H9 (cell line): ENCODE measurements at regions not wholly inside any gene's neighbourhood (a gene's known extent, or its start where the extent isn't known, plus 50 kb on each side); places are given as distances from the start of the nearest gene placed in this dataset.

Source experiments
- DNase-seq: peaks from one replicate; pipeline ENCODE4 v3.0.0-alpha.2; 2017
- H2AFZ ChIP-seq: one replicate; pipeline ENCODE4 v1.6.1; 2013; ENCODE audit warnings: mild to moderate bottlenecking, low read length, control low read depth, moderate library complexity
- H2AK5ac ChIP-seq: 2 replicates; pipeline ENCODE4 v1.6.1; 2013; ENCODE audit warnings: low read length, control low read depth, mixed read lengths; ENCODE audit not compliant: insufficient read length
- H2BK120ac ChIP-seq: one replicate; pipeline ENCODE4 v1.6.1; 2013; ENCODE audit warnings: low read depth, mild to moderate bottlenecking, low read length, control low read depth, inconsistent platforms; ENCODE audit not compliant: poor library complexity, severe bottlenecking
- H2BK12ac ChIP-seq: 2 replicates; pipeline ENCODE4 v1.6.1; 2013; ENCODE audit warnings: low read length, control low read depth, mixed read lengths, low read depth; ENCODE audit not compliant: insufficient read length
- H2BK15ac ChIP-seq: 2 replicates; pipeline ENCODE4 v1.6.1; 2013; ENCODE audit warnings: low read depth, low read length, control low read depth
- H2BK20ac ChIP-seq: one replicate; pipeline ENCODE4 v1.6.1; 2013; ENCODE audit warnings: low read depth, mild to moderate bottlenecking, low read length, control low read depth, inconsistent platforms; ENCODE audit not compliant: poor library complexity, severe bottlenecking
- H2BK5ac ChIP-seq: 2 replicates; pipeline ENCODE4 v1.6.1; 2013; ENCODE audit warnings: low read length, control low read depth, mixed read lengths; ENCODE audit not compliant: insufficient read length
- H3K14ac ChIP-seq: 2 replicates; pipeline ENCODE4 v1.6.1; 2013; ENCODE audit warnings: low read length, control low read depth; ENCODE audit not compliant: insufficient read depth
- H3K18ac ChIP-seq: 2 replicates; pipeline ENCODE4 v1.6.1; 2013; ENCODE audit warnings: low read depth, mild to moderate bottlenecking, mixed read lengths, low read length, control low read depth; ENCODE audit not compliant: insufficient read length
- H3K23ac ChIP-seq: 2 replicates; pipeline ENCODE4 v1.6.1; 2013; ENCODE audit warnings: low read length, control low read depth, mixed read lengths, low read depth; ENCODE audit not compliant: insufficient read length
- H3K23me2 ChIP-seq: 2 replicates; pipeline ENCODE4 v1.6.1; 2013; ENCODE audit warnings: low read depth, mild to moderate bottlenecking, mixed read lengths, low read length, control low read depth; ENCODE audit not compliant: insufficient read length, poor library complexity, severe bottlenecking
- H3K27ac ChIP-seq: 2 replicates; pipeline ENCODE4 v1.5.1; 2013; ENCODE audit warnings: low read length, control low read depth, mixed read lengths, low read depth; ENCODE audit not compliant: insufficient read length
- H3K27me3 ChIP-seq: 2 replicates; pipeline ENCODE4 v1.6.1; 2013; ENCODE audit warnings: low read length, control low read depth, inconsistent platforms; ENCODE audit not compliant: insufficient read depth
- H3K4ac ChIP-seq: 2 replicates; pipeline ENCODE4 v1.6.1; 2013; ENCODE audit warnings: low read depth, mild to moderate bottlenecking, control low read depth, inconsistent platforms, low read length, moderate library complexity
- H3K4me1 ChIP-seq: 2 replicates; pipeline ENCODE4 v1.6.1; 2013; ENCODE audit warnings: low read length, control low read depth, inconsistent platforms; ENCODE audit not compliant: insufficient read depth
- H3K4me2 ChIP-seq: 2 replicates; pipeline ENCODE4 v1.6.1; 2013; ENCODE audit warnings: low read length, control low read depth, mixed read lengths; ENCODE audit not compliant: insufficient read length, insufficient read depth
- H3K56ac ChIP-seq: 2 replicates; pipeline ENCODE4 v1.6.1; 2013; ENCODE audit warnings: low read depth, mild to moderate bottlenecking, mixed read lengths, low read length, control low read depth; ENCODE audit not compliant: insufficient read length
- H3K79me1 ChIP-seq: 2 replicates; pipeline ENCODE4 v1.6.1; 2013; ENCODE audit warnings: low read depth, mild to moderate bottlenecking, moderate library complexity, low read length, control low read depth, inconsistent platforms; ENCODE audit not compliant: insufficient read depth, poor library complexity, severe bottlenecking
- H3K79me2 ChIP-seq: 2 replicates; pipeline ENCODE4 v1.6.1; 2013; ENCODE audit warnings: low read length, control low read depth, inconsistent platforms; ENCODE audit not compliant: insufficient read depth
- H3K9ac ChIP-seq: 2 replicates; pipeline ENCODE4 v1.6.1; 2013; ENCODE audit warnings: low read length, control low read depth, mixed read lengths; ENCODE audit not compliant: insufficient read length; ENCODE audit errors: extremely low read depth
- H3K9me3 ChIP-seq: one replicate; pipeline ENCODE4 v1.6.1; 2013; ENCODE audit warnings: low read depth, low read length, inconsistent platforms; ENCODE audit not compliant: control insufficient read depth
- H3T11ph ChIP-seq: one replicate; pipeline ENCODE4 v1.6.1; 2013; ENCODE audit warnings: mild to moderate bottlenecking, low read length, control low read depth, inconsistent platforms
- H4K20me1 ChIP-seq: one replicate; pipeline ENCODE4 v1.6.1; 2013; ENCODE audit not compliant: control insufficient read depth, insufficient read length, insufficient read depth
- H4K5ac ChIP-seq: 2 replicates; pipeline ENCODE4 v1.6.1; 2013; ENCODE audit warnings: low read depth, mild to moderate bottlenecking, mixed read lengths, low read length, control low read depth; ENCODE audit not compliant: insufficient read length
- H4K8ac ChIP-seq: replicated peaks from 2 replicates; pipeline ENCODE4 v1.6.1; 2013; ENCODE audit warnings: low read length, control low read depth, mixed read lengths, low read depth; ENCODE audit not compliant: insufficient read length
- H4K91ac ChIP-seq: 2 replicates; pipeline ENCODE4 v1.6.1; 2013; ENCODE audit warnings: low read depth, mild to moderate bottlenecking, moderate library complexity, mixed read lengths, low read length, control low read depth; ENCODE audit not compliant: insufficient read length
- H3K27ac Mint-ChIP-seq, 3 experiments: 2 replicates in 2 of 3; 3 replicates in 1 of 3; pipeline ENCODE4 v1.8.0; 2020 to 2021; ENCODE audit warnings: mixed read lengths in 3 of 3, mild to moderate bottlenecking in 1 of 3, moderate library complexity in 1 of 3
- H3K27me3 Mint-ChIP-seq: 2 replicates; pipeline ENCODE4 v1.8.0; 2021; ENCODE audit warnings: low read depth, mild to moderate bottlenecking, moderate library complexity, mixed read lengths
- H3K36me3 Mint-ChIP-seq, 3 experiments: 2 replicates in 2 of 3; 3 replicates in 1 of 3; pipeline ENCODE4 v1.8.0; 2020 to 2021; ENCODE audit warnings: low read depth in 3 of 3, mixed read lengths in 3 of 3; ENCODE audit not compliant: insufficient read depth in 1 of 3
- H3K4me1 Mint-ChIP-seq, 2 experiments: 2 replicates each; pipeline ENCODE4 v1.8.0; 2020; ENCODE audit warnings: mixed read lengths in 2 of 2
- H3K4me3 Mint-ChIP-seq, 2 experiments: 2 replicates in 1 of 2; 3 replicates in 1 of 2; pipeline ENCODE4 v1.8.0; 2020 to 2021; ENCODE audit warnings: mild to moderate bottlenecking in 2 of 2, mixed read lengths in 2 of 2, moderate library complexity in 1 of 2
- H3K9me3 Mint-ChIP-seq, 2 experiments: 2 replicates in 1 of 2; 3 replicates in 1 of 2; pipeline ENCODE4 v1.8.0; 2020; ENCODE audit warnings: mild to moderate bottlenecking in 2 of 2, mixed read lengths in 2 of 2, moderate library complexity in 1 of 2
- CTCF ChIP-seq: fragments of 200-600 bp; sonication (generic); conservative IDR thresholded peaks from 3 replicates; pipeline ENCODE4 v1.8.0; 2021; ENCODE audit warnings: antibody characterized with exemption, mild to moderate bottlenecking
- WGBS: extraction: QIAGEN DNeasy Blood & Tissue Kit; methylation state at CpG from one replicate; pipeline ENCODE4 v1.1.7; 2013; ENCODE audit warnings: missing lambda C conversion rate, low lambda C conversion rate, mixed read lengths; ENCODE audit not compliant: insufficient read length; ENCODE audit errors: extremely low coverage; 5-methylcytosine and 5-hydroxymethylcytosine counted together

- H2BK20ac ChIP-seq: no peak overlapping the region
- no peak overlapping the region for H4K91ac ChIP-seq
- DNase-seq: no peak
- no peaks in the 10 kb centered on the region for H3K79me1 ChIP-seq
- no peak overlapping the region for H3K23ac ChIP-seq
- H3K9ac ChIP-seq: no peak overlapping the region
- Mint-ChIP-seq H3K27ac (no peak overlapping the region; a peak in 2 of 7 replicates), H3K9me3 (peaks cover 0 to 2% of the 10 kb centered on the region in 2 experiments; a peak in 2 of 5 replicates), H3K4me3 (no peak overlapping the region), H3K36me3 (no peaks in the 10 kb centered on the region), H3K4me1 (peaks cover 10 to 12% of the 10 kb centered on the region in 2 experiments), H3K27me3 (peaks cover 24% of the 10 kb centered on the region)
- no peaks in the 10 kb centered on the region for H3K23me2 ChIP-seq
- no peak overlapping the region for H3T11ph ChIP-seq
- no peak overlapping the region for H2AK5ac ChIP-seq
- no peak overlapping the region for H2BK12ac ChIP-seq
- no peak overlapping the region for H2AFZ ChIP-seq
- no peak overlapping the region for H4K8ac ChIP-seq
- no peak overlapping the region for H3K27ac ChIP-seq
- H2BK120ac ChIP-seq: no peak overlapping the region
- H3K27me3 ChIP-seq: no peaks in the 10 kb centered on the region
- no peak overlapping the region for H3K56ac ChIP-seq
- no peak overlapping the region for H2BK15ac ChIP-seq
- no peak overlapping the region for H3K4me2 ChIP-seq
- no peak overlapping the region for H2BK5ac ChIP-seq
- H3K79me2 ChIP-seq: no peaks in the 10 kb centered on the region
- TF ChIP-seq CTCF: no peak
- H3K4ac ChIP-seq: no peak overlapping the region
- no peak overlapping the region for H3K14ac ChIP-seq
- H4K5ac ChIP-seq: no peak overlapping the region
- WGBS: no CpG with 5 or more reads among the region's 21 CpGs
- H4K20me1 ChIP-seq: no peaks in the 10 kb centered on the region
- H3K18ac ChIP-seq: no peak overlapping the region
- no peaks in the 10 kb centered on the region for H3K9me3 ChIP-seq
- H3K4me1 ChIP-seq: no peaks in the 10 kb centered on the region; the same call in 1 of the 2 replicates
Observed at GRCh38 chr5:1973391-1974013, 90.8 kb upstream of the IRX4 start.
